WTC11 (cell line): ENCODE measurements at regions not wholly inside any gene's neighbourhood (a gene's known extent, or its start where the extent isn't known, plus 50 kb on each side); places are given as distances from the start of the nearest gene placed in this dataset.

ENCODE experiments used
- ATAC-seq: fragments of 200-7000 bp; cut with Tn5 transposase; 2 replicates; pipeline ENCODE4 v1.10.0; 2021; ENCODE audit warnings: mild to moderate bottlenecking, moderate library complexity
- CTCF ChIA-PET: fragments of 300-600 bp; sonication (Branson Sonifier 250); formaldehyde crosslinking; loops from one replicate; lab custom pipeline; 2021; ENCODE audit warnings: antibody characterized with exemption; lab: Charles Lee
- POLR2A ChIA-PET: fragments of 350-600 bp; sonication (Branson Sonifier 250); formaldehyde crosslinking; loops from one replicate; lab custom pipeline; 2021; ENCODE audit warnings: antibody characterized with exemption; lab: Charles Lee
- DNase-seq: peaks from one replicate; pipeline ENCODE4 v3.0.0; 2021; ENCODE audit warnings: low spot score
- H3K27ac Mint-ChIP-seq: 2 replicates; pipeline ENCODE4 v1.8.0; 2021; ENCODE audit warnings: mixed read lengths
- H3K27me3 Mint-ChIP-seq: 2 replicates; pipeline ENCODE4 v1.8.0; 2021; ENCODE audit warnings: low read depth, mild to moderate bottlenecking, moderate library complexity, mixed read lengths
- H3K36me3 Mint-ChIP-seq: 2 replicates; pipeline ENCODE4 v1.8.0; 2021; ENCODE audit warnings: mixed read lengths
- H3K4me1 Mint-ChIP-seq: 2 replicates; pipeline ENCODE4 v1.8.0; 2022; ENCODE audit warnings: mixed read lengths
- H3K4me3 Mint-ChIP-seq: 2 replicates; pipeline ENCODE4 v1.8.0; 2021; ENCODE audit warnings: mild to moderate bottlenecking, moderate library complexity, mixed read lengths
- H3K9me3 Mint-ChIP-seq: 2 replicates; pipeline ENCODE4 v1.8.0; 2021; ENCODE audit warnings: mixed read lengths
- ATF1 ChIP-seq: sonication (generic); formaldehyde crosslinking; IDR thresholded peaks from 2 replicates; pipeline ENCODE4 v1.8.1; 2023; ENCODE audit warnings: mild to moderate bottlenecking, moderate library complexity, missing genetic modification reagents
- ELF4 ChIP-seq: sonication (generic); formaldehyde crosslinking; IDR thresholded peaks from 2 replicates; pipeline ENCODE4 v1.8.1; 2022; ENCODE audit warnings: low read depth, mild to moderate bottlenecking, moderate library complexity, missing genetic modification reagents
- EMX1 ChIP-seq: fragments of 250-450 bp; sonication (Bioruptor Pico); IDR thresholded peaks from 2 replicates; pipeline ENCODE4 v1.8.0; 2021; ENCODE audit warnings: mild to moderate bottlenecking
- GRHL2 ChIP-seq: fragments of 250-450 bp; sonication (Bioruptor Pico); IDR thresholded peaks from 2 replicates; pipeline ENCODE4 v1.8.0; 2022; ENCODE audit warnings: mild to moderate bottlenecking, moderate library complexity; ENCODE audit not compliant: insufficient replicate concordance, severe bottlenecking
- JAZF1 ChIP-seq: fragments of 250-450 bp; sonication (Bioruptor Pico); IDR thresholded peaks from 2 replicates; pipeline ENCODE4 v1.9.0; 2021; ENCODE audit warnings: moderate library complexity, mild to moderate bottlenecking, inconsistent platforms
- MXD4 ChIP-seq: fragments of 250-450 bp; sonication (Bioruptor Pico); IDR thresholded peaks from 2 replicates; pipeline ENCODE4 v1.8.0; 2021; ENCODE audit warnings: mild to moderate bottlenecking, moderate library complexity, borderline replicate concordance
- NFATC4 ChIP-seq: fragments of 250-450 bp; sonication (Bioruptor Pico); IDR thresholded peaks from 2 replicates; pipeline ENCODE4 v1.9.0; 2021; ENCODE audit warnings: mild to moderate bottlenecking
- NFE2L1 ChIP-seq: sonication (generic); formaldehyde crosslinking; IDR thresholded peaks from 2 replicates; pipeline ENCODE4 v1.8.1; 2023; ENCODE audit warnings: missing genetic modification reagents
- SP1 ChIP-seq: sonication (generic); formaldehyde crosslinking; conservative IDR thresholded peaks from 2 replicates; pipeline ENCODE4 v1.8.1; 2022; ENCODE audit warnings: missing genetic modification reagents
- TEAD1 ChIP-seq: sonication (generic); formaldehyde crosslinking; IDR thresholded peaks from 2 replicates; pipeline ENCODE4 v1.8.0; 2022; ENCODE audit warnings: mild to moderate bottlenecking, missing genetic modification reagents
- ZNF121 ChIP-seq: sonication (generic); formaldehyde crosslinking; IDR thresholded peaks from 2 replicates; pipeline ENCODE4 v1.8.0; 2023; ENCODE audit warnings: missing genetic modification reagents
- ZNF219 ChIP-seq: sonication (generic); formaldehyde crosslinking; IDR thresholded peaks from 2 replicates; pipeline ENCODE4 v1.8.0; 2023; ENCODE audit warnings: missing genetic modification reagents, mild to moderate bottlenecking, borderline replicate concordance
- ZNF263 ChIP-seq: sonication (generic); formaldehyde crosslinking; IDR thresholded peaks from 2 replicates; pipeline ENCODE4 v1.8.1; 2022; ENCODE audit warnings: low read depth, mild to moderate bottlenecking, moderate library complexity, missing genetic modification reagents
- TF ChIP-seq, protein P1 (sequence below): fragments of 250-450 bp; sonication (Bioruptor Pico); IDR thresholded peaks from 2 replicates; pipeline ENCODE4 v1.9.0; 2021; ENCODE audit warnings: mild to moderate bottlenecking
- TF ChIP-seq, protein P2 (sequence below): sonication (generic); formaldehyde crosslinking; IDR thresholded peaks from 2 replicates; pipeline ENCODE4 v1.8.0; 2023; ENCODE audit warnings: missing genetic modification reagents
- TF ChIP-seq, protein P3 (sequence below): sonication (generic); formaldehyde crosslinking; IDR thresholded peaks from 2 replicates; pipeline ENCODE4 v1.8.1; 2022; ENCODE audit warnings: missing genetic modification reagents, borderline replicate concordance
- TF ChIP-seq, protein P4 (sequence below): sonication (generic); formaldehyde crosslinking; IDR thresholded peaks from 2 replicates; pipeline ENCODE4 v1.8.1; 2022; ENCODE audit warnings: low read depth, mild to moderate bottlenecking, moderate library complexity, missing genetic modification reagents, borderline replicate concordance
- TF ChIP-seq, protein P5 (sequence below): sonication (generic); formaldehyde crosslinking; IDR thresholded peaks from 2 replicates; pipeline ENCODE4 v1.8.1; 2023; ENCODE audit warnings: mild to moderate bottlenecking, missing genetic modification reagents, borderline replicate concordance
- TF ChIP-seq, protein P6 (sequence below): fragments of 250-450 bp; sonication (Bioruptor Pico); IDR thresholded peaks from 2 replicates; pipeline ENCODE4 v2.1.2; 2022; ENCODE audit warnings: mild to moderate bottlenecking, moderate library complexity

DNA sequence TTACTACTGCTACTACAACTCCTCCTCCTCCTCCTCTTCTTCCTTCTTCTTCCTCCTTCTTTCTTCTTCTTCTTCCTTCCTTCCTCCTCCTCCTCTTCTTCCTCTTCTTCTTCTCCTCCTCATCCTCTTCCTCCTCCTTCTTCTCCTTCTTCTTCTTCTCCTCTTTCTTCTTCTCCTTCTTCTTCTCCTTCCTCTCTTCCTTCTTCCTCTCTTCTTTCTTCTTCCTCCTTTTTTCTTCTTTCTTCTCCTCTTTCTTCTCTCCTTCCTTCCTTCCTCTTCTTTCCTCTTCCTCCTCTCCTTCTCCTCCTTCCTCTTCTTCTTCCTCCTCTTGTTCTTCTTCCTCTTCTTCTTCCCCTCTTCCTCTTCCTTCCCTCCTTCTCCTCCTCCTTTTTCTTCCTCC lies 94.7 kb upstream of the MYO16 start (continued):
- TF ChIP-seq, protein P1, sequence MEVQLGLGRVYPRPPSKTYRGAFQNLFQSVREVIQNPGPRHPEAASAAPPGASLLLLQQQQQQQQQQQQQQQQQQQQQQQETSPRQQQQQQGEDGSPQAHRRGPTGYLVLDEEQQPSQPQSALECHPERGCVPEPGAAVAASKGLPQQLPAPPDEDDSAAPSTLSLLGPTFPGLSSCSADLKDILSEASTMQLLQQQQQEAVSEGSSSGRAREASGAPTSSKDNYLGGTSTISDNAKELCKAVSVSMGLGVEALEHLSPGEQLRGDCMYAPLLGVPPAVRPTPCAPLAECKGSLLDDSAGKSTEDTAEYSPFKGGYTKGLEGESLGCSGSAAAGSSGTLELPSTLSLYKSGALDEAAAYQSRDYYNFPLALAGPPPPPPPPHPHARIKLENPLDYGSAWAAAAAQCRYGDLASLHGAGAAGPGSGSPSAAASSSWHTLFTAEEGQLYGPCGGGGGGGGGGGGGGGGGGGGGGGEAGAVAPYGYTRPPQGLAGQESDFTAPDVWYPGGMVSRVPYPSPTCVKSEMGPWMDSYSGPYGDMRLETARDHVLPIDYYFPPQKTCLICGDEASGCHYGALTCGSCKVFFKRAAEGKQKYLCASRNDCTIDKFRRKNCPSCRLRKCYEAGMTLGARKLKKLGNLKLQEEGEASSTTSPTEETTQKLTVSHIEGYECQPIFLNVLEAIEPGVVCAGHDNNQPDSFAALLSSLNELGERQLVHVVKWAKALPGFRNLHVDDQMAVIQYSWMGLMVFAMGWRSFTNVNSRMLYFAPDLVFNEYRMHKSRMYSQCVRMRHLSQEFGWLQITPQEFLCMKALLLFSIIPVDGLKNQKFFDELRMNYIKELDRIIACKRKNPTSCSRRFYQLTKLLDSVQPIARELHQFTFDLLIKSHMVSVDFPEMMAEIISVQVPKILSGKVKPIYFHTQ, result no peak
- TF ChIP-seq, protein P2, sequence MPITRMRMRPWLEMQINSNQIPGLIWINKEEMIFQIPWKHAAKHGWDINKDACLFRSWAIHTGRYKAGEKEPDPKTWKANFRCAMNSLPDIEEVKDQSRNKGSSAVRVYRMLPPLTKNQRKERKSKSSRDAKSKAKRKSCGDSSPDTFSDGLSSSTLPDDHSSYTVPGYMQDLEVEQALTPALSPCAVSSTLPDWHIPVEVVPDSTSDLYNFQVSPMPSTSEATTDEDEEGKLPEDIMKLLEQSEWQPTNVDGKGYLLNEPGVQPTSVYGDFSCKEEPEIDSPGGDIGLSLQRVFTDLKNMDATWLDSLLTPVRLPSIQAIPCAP, result no peak
- TF ChIP-seq SP1 (CRISPR knock-in tag) (no peak), MXD4 (no peak), ZNF121 (CRISPR knock-in tag) (no peak), NFE2L1 (no peak), TEAD1 (CRISPR knock-in tag) (no peak), ZNF263 (CRISPR knock-in tag) (no peak), ZNF219 (CRISPR knock-in tag) (no peak), NFATC4 (CRISPR knock-in tag) (no peak), ATF1 (CRISPR knock-in tag) (no peak)
- TF ChIP-seq, protein P3, sequence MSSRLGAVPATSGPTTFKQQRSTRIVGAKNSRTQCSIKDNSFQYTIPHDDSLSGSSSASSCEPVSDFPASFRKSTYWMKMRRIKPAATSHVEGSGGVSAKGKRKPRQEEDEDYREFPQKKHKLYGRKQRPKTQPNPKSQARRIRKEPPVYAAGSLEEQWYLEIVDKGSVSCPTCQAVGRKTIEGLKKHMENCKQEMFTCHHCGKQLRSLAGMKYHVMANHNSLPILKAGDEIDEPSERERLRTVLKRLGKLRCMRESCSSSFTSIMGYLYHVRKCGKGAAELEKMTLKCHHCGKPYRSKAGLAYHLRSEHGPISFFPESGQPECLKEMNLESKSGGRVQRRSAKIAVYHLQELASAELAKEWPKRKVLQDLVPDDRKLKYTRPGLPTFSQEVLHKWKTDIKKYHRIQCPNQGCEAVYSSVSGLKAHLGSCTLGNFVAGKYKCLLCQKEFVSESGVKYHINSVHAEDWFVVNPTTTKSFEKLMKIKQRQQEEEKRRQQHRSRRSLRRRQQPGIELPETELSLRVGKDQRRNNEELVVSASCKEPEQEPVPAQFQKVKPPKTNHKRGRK (CRISPR knock-in tag), result no peak; the same call in 1 of the 2 replicates
- TF ChIP-seq, protein P4, sequence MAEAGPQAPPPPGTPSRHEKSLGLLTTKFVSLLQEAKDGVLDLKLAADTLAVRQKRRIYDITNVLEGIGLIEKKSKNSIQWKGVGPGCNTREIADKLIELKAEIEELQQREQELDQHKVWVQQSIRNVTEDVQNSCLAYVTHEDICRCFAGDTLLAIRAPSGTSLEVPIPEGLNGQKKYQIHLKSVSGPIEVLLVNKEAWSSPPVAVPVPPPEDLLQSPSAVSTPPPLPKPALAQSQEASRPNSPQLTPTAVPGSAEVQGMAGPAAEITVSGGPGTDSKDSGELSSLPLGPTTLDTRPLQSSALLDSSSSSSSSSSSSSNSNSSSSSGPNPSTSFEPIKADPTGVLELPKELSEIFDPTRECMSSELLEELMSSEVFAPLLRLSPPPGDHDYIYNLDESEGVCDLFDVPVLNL (CRISPR knock-in tag), result no peak

DNA sequence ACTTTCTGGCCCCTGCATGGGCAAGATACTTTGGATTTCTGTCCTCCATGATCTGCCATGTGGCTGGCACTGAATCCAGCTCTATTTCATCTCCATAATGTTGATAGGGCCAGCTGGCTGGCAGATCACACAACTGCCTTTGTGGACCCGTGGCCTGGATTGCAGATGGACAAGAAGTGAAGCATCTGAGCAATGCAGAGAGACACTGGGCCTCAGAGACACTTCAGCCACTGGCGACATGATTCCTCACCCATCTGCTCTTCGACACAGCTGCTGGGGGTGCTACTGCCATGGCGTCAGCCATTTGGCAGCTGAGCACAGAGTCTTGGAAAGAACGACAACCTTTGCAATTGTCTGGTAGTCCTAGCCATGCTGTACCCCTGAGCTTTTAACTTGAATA lies 79.5 kb upstream of the MYO16 start:
- DNase-seq (no peak), ATAC-seq (no peak)
- TF ChIP-seq, protein P5, sequence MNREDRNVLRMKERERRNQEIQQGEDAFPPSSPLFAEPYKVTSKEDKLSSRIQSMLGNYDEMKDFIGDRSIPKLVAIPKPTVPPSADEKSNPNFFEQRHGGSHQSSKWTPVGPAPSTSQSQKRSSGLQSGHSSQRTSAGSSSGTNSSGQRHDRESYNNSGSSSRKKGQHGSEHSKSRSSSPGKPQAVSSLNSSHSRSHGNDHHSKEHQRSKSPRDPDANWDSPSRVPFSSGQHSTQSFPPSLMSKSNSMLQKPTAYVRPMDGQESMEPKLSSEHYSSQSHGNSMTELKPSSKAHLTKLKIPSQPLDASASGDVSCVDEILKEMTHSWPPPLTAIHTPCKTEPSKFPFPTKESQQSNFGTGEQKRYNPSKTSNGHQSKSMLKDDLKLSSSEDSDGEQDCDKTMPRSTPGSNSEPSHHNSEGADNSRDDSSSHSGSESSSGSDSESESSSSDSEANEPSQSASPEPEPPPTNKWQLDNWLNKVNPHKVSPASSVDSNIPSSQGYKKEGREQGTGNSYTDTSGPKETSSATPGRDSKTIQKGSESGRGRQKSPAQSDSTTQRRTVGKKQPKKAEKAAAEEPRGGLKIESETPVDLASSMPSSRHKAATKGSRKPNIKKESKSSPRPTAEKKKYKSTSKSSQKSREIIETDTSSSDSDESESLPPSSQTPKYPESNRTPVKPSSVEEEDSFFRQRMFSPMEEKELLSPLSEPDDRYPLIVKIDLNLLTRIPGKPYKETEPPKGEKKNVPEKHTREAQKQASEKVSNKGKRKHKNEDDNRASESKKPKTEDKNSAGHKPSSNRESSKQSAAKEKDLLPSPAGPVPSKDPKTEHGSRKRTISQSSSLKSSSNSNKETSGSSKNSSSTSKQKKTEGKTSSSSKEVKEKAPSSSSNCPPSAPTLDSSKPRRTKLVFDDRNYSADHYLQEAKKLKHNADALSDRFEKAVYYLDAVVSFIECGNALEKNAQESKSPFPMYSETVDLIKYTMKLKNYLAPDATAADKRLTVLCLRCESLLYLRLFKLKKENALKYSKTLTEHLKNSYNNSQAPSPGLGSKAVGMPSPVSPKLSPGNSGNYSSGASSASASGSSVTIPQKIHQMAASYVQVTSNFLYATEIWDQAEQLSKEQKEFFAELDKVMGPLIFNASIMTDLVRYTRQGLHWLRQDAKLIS (CRISPR knock-in tag), result no peak
- TF ChIP-seq ELF4 (CRISPR knock-in tag), result no peak
- TF ChIP-seq, protein P6, sequence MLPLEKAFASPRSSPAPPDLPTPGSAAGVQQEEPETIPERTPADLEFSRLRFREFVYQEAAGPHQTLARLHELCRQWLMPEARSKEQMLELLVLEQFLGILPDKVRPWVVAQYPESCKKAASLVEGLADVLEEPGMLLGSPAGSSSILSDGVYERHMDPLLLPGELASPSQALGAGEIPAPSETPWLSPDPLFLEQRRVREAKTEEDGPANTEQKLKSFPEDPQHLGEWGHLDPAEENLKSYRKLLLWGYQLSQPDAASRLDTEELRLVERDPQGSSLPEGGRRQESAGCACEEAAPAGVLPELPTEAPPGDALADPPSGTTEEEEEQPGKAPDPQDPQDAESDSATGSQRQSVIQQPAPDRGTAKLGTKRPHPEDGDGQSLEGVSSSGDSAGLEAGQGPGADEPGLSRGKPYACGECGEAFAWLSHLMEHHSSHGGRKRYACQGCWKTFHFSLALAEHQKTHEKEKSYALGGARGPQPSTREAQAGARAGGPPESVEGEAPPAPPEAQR, result no peak
- TF ChIP-seq, protein P4 (CRISPR knock-in tag), result no peak
- TF ChIP-seq, protein P3 (CRISPR knock-in tag), result no peak
- TF ChIP-seq EMX1 (CRISPR knock-in tag), result no peak
- no peak for TF ChIP-seq GRHL2 (CRISPR knock-in tag)
- TF ChIP-seq JAZF1 (CRISPR knock-in tag), result no peak

More for the DNA sequence above, 79.5 kb upstream of the MYO16 start:
- peaks cover 26% of the 10 kb centered on the region for H3K9me3 Mint-ChIP-seq
- no peak overlapping the region for H3K27ac Mint-ChIP-seq
- CTCF ChIA-PET, result no interaction called here
- POLR2A ChIA-PET, result no interaction called here
- H3K36me3 Mint-ChIP-seq, result no peaks in the 10 kb centered on the region
- no peaks in the 10 kb centered on the region for H3K4me1 Mint-ChIP-seq
- H3K27me3 Mint-ChIP-seq, result no peaks in the 10 kb centered on the region; the same call in 1 of the 2 replicates
- no peak overlapping the region for H3K4me3 Mint-ChIP-seq
